Endodermal cell (in vitro differentiated cells): ENCODE measurements at regions not wholly inside any gene's neighbourhood (a gene's known extent, or its start where the extent isn't known, plus 50 kb on each side); places are given as distances from the start of the nearest gene placed in this dataset.
"Not testable (repeated sequence)": the region's sequence is repeated elsewhere in the genome, so short reads cannot be mapped to it uniquely, and the experiment has no call there.

Source experiments
- DNase-seq: peaks from one replicate; pipeline ENCODE4 v3.0.0-alpha.2; 2017
- H3K27ac ChIP-seq: 2 replicates; pipeline ENCODE4 v1.5.1; 2013; ENCODE audit warnings: mild to moderate bottlenecking, low read depth, low read length, moderate library complexity
- H3K27me3 ChIP-seq: 2 replicates; pipeline ENCODE4 v1.6.1; 2013; ENCODE audit warnings: mild to moderate bottlenecking, low read length, moderate library complexity; ENCODE audit not compliant: insufficient read depth, control insufficient read depth, poor library complexity, severe bottlenecking
- H3K36me3 ChIP-seq: 2 replicates; pipeline ENCODE4 v1.7.0; 2013; ENCODE audit warnings: mild to moderate bottlenecking, low read length, moderate library complexity; ENCODE audit not compliant: control insufficient read depth, insufficient read depth
- H3K4me1 ChIP-seq: one replicate; pipeline ENCODE4 v1.7.0; 2013; ENCODE audit warnings: low read length; ENCODE audit not compliant: control insufficient read depth, insufficient read depth
- H3K4me3 ChIP-seq: 2 replicates; pipeline ENCODE4 v1.5.1; 2013; ENCODE audit warnings: mild to moderate bottlenecking, low read length, moderate library complexity
- H3K9ac ChIP-seq: 2 replicates; pipeline ENCODE4 v1.6.1; 2013; ENCODE audit warnings: mild to moderate bottlenecking, low read length, moderate library complexity; ENCODE audit not compliant: poor library complexity, severe bottlenecking; ENCODE audit errors: extremely low read depth
- H3K9me3 ChIP-seq: 2 replicates; pipeline ENCODE4 v1.6.1; 2013; ENCODE audit warnings: mild to moderate bottlenecking, low read length, moderate library complexity; ENCODE audit not compliant: control insufficient read depth
- H3K27ac Mint-ChIP-seq: 2 replicates; pipeline ENCODE4 v1.8.0; 2020; ENCODE audit warnings: mixed read lengths
- H3K27me3 Mint-ChIP-seq: 2 replicates; pipeline ENCODE4 v1.8.0; 2021; ENCODE audit warnings: mild to moderate bottlenecking, mixed read lengths; ENCODE audit not compliant: insufficient read depth
- H3K36me3 Mint-ChIP-seq: 2 replicates; pipeline ENCODE4 v1.8.0; 2020; ENCODE audit warnings: low read depth, mixed read lengths
- H3K4me1 Mint-ChIP-seq: 2 replicates; pipeline ENCODE4 v1.8.0; 2020; ENCODE audit warnings: mixed read lengths
- H3K4me3 Mint-ChIP-seq: 2 replicates; pipeline ENCODE4 v1.8.0; 2020; ENCODE audit warnings: mild to moderate bottlenecking, moderate library complexity, mixed read lengths
- H3K9me3 Mint-ChIP-seq: 2 replicates; pipeline ENCODE4 v1.8.0; 2020; ENCODE audit warnings: mild to moderate bottlenecking, mixed read lengths
- CTCF ChIP-seq: fragments of 200-600 bp; sonication (generic); conservative IDR thresholded peaks from 2 replicates; pipeline ENCODE4 v1.5.0; 2021; ENCODE audit warnings: antibody characterized with exemption, mild to moderate bottlenecking
- WGBS, 2 experiments: methylation state at CpG; one replicate each; pipeline versions ENCODE4 v1.1.5 to v1.1.7; 2013; ENCODE audit warnings: missing lambda C conversion rate in 2 of 2, mixed read lengths in 1 of 2; ENCODE audit not compliant: insufficient coverage in 1 of 2, insufficient read length in 1 of 2; 5-methylcytosine and 5-hydroxymethylcytosine counted together

GRCh38 chr2:4107179-4107578 lies 403.8 kb downstream of the DCDC2C start:
- no peak overlapping the region for H3K4me3 ChIP-seq
- H3K27ac ChIP-seq: no peak overlapping the region
- H3K9me3 ChIP-seq: no peaks in the 10 kb centered on the region
- H3K27me3 ChIP-seq: no peaks in the 10 kb centered on the region
- H3K4me1 ChIP-seq: no peaks in the 10 kb centered on the region
- H3K9ac ChIP-seq: no peak overlapping the region
- no peak for TF ChIP-seq CTCF
- WGBS, 2 experiments: 92% methylated on average over 4 to 7 of the region's 7 CpGs
- no peaks in the 10 kb centered on the region for H3K36me3 Mint-ChIP-seq
- DNase-seq: no peak
- peaks cover 6% of the 10 kb centered on the region for H3K9me3 Mint-ChIP-seq
- H3K4me3 Mint-ChIP-seq: no peak overlapping the region
- H3K27ac Mint-ChIP-seq: no peak overlapping the region
- no peaks in the 10 kb centered on the region for H3K4me1 Mint-ChIP-seq
- no peaks in the 10 kb centered on the region for H3K27me3 Mint-ChIP-seq
- H3K36me3 ChIP-seq: no peaks in the 10 kb centered on the region

DNA sequence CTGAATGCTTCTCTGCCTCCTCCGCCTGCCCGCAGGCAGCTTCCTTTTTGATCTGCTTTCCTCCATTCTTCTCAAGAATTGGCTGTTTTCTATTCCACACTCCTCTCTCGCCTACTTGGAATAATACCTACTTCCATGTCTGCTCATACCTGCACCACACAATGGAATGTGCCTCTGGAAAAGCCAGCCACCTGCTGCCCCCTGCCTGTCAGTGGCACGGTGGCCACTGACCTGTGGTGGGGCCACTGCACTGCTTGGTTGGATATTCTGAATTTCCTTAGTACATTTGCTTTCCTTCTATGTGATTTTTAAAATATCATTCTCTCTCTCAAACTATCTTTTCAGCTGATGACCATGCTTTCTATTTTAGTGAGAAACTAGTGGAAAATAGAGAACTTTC lies 406.9 kb downstream of the DCDC2C start:
- no peak overlapping the region for H3K9ac ChIP-seq
- H3K27me3 Mint-ChIP-seq: no peaks in the 10 kb centered on the region
- no peaks in the 10 kb centered on the region for H3K36me3 ChIP-seq
- no peaks in the 10 kb centered on the region for H3K4me1 Mint-ChIP-seq
- peaks cover 1% of the 10 kb centered on the region for H3K9me3 ChIP-seq
- no peaks in the 10 kb centered on the region for H3K27me3 ChIP-seq
- no peak overlapping the region for H3K4me3 Mint-ChIP-seq
- no peak overlapping the region for H3K4me3 ChIP-seq
- no peaks in the 10 kb centered on the region for H3K4me1 ChIP-seq
- DNase-seq: peak; percentile 74
- WGBS, 2 experiments: 78 to 90% methylated on average over 3 to 4 of the region's 4 CpGs
- no peak overlapping the region for H3K27ac Mint-ChIP-seq
- H3K27ac ChIP-seq: no peak overlapping the region
- H3K9me3 Mint-ChIP-seq: peaks cover under 1% of the 10 kb centered on the region
- H3K36me3 Mint-ChIP-seq: no peaks in the 10 kb centered on the region
- TF ChIP-seq CTCF: peak; percentile 70

DNA sequence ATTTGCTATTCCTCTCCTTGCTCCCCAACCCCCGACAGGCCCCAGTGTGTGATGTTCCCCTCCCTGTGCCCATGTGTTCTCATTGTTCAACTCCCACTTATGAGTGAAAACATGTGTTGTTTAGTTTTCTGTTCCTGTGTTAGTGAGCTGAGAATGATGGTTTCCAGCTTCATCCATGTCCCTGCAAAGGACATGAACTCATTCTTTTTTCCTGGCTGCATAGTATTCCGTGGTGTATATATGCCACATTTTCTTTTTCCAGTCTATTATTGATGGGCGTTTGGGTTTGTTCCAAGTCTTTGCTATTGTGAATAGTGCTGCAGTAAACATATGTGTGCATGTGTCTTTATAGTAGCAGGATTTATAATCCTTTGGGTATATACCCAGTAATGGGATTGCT lies 412.1 kb downstream of the DCDC2C start:
- not testable (repeated sequence) for H3K27ac ChIP-seq, DNase-seq, H3K27ac Mint-ChIP-seq, H3K9ac ChIP-seq, H3K27me3 Mint-ChIP-seq, H3K36me3 ChIP-seq, H3K4me3 Mint-ChIP-seq, H3K4me3 ChIP-seq, H3K36me3 Mint-ChIP-seq, H3K4me1 Mint-ChIP-seq, H3K4me1 ChIP-seq, H3K27me3 ChIP-seq
- H3K9me3 Mint-ChIP-seq: peaks cover 35% of the 10 kb centered on the region
- WGBS, 2 experiments: 93 to 100% methylated on average over 1 to 3 of the region's 3 CpGs
- H3K9me3 ChIP-seq: peaks cover 33% of the 10 kb centered on the region

GRCh38 chr2:4122726-4123125 lies 419.4 kb downstream of the DCDC2C start:
- H3K27ac ChIP-seq: no peak overlapping the region
- DNase-seq: no peak
- H3K4me3 ChIP-seq: no peak overlapping the region
- no peak overlapping the region for H3K9ac ChIP-seq
- peaks cover 28% of the 10 kb centered on the region for H3K9me3 ChIP-seq
- no peak for TF ChIP-seq CTCF
- Mint-ChIP-seq H3K4me1 (no peaks in the 10 kb centered on the region), H3K9me3 (peaks cover 14% of the 10 kb centered on the region), H3K36me3 (no peaks in the 10 kb centered on the region), H3K27ac (no peak overlapping the region), H3K4me3 (no peak overlapping the region), H3K27me3 (no peaks in the 10 kb centered on the region)
- no peaks in the 10 kb centered on the region for H3K27me3 ChIP-seq
- H3K36me3 ChIP-seq: no peaks in the 10 kb centered on the region
- WGBS, 2 experiments: 86% methylated on average over 1 of the region's 1 CpG; no CpG with 5 or more reads in 1 of the 2 experiments
- no peaks in the 10 kb centered on the region for H3K4me1 ChIP-seq
